ENCODE measurements at regions not wholly inside any gene's neighbourhood (a gene's known extent, or its start where the extent isn't known, plus 50 kb on each side); places are given as distances from the start of the nearest gene placed in this dataset.

DNA sequence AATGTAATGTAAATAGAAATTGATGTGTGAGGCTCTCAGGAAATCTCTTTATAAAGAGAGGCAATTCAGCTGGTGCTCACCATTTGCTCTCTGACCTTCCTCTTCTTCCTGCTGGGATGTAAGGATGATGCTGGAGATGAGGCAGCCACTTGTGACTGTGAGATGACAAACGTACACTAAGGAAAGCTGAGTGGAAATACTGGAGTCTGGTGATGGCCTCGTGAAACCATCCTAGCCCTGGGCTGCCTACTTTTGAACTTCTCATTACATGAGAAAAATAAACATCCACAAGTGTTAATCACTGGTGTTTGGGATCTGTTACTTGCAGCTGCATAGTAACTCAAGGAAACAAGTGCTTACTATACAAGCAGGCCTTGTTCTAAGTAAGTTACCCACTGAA, 114.9 kb upstream of the NHSL1 start:
- TF ChIP-seq POLR2A (IDR thresholded peaks at IDR 0.05; ENCODE audit: low read depth, low read length) (no peak), POLR2AphosphoS5 (IDR thresholded peaks at IDR 0.05; ENCODE audit: low read depth, low read length) (no peak), PAX5 (IDR thresholded peaks at IDR 0.05; ENCODE audit: insufficient read depth, low read length, severe bottlenecking) (no peak), TAF1 (IDR thresholded peaks at IDR 0.05; ENCODE audit: low read depth, low read length) (no peak), SPI1 (IDR thresholded peaks at IDR 0.05; ENCODE audit: low read depth, low read length) (no peak)
